Left colon (tissue), 2 donors: ENCODE measurements at regions not wholly inside any gene's neighbourhood (a gene's known extent, or its start where the extent isn't known, plus 50 kb on each side); places are given as distances from the start of the nearest gene placed in this dataset.

Experiments used
- ATAC-seq: fragments of 200-7000 bp; cut with Tn5 transposase; one replicate; pipeline ENCODE4 v1.9.1; 2020; ENCODE audit warnings: mild to moderate bottlenecking, moderate library complexity
- DNase-seq, 2 donors: peaks; one replicate each; pipeline ENCODE4 v3.0.0-alpha.2; 2020
- intact Hi-C, 2 donors: fragments of 100-400 bp; cut with DNase I in 1 of 2; cut with micrococcal nuclease in 1 of 2; formaldehyde crosslinking; loops; one replicate each; pipeline versions ENCODE4 v1.11.2 to v1.14.0; 2022; cut with DNase I, micrococcal nuclease
- donor health status: DM: no; HTN: no; CAD: no.
- donor health status: DM: yes; HTN: yes; CAD: no.

DNA sequence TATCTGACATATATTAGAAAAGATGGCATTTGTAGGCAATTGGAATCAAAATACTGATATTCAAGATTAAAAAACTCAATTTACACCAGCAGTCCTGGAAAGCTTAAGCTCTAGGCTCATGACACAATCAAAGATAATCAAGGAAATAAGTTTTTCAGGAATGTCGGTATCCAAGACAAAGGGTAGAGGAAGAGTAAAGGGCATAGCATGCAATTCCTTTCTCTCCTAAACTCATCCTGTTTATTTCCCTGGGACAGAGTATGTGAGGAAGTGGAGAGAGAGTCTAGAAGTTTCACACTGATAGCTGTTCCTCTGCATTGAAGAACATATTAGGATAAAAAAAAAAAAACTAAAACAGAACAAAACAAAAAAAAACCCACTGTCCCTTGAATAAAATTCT lies 2452.1 kb downstream of the PCDH9 start:
- intact Hi-C loops, result no loop called here
- ATAC-seq, result no peak

DNA sequence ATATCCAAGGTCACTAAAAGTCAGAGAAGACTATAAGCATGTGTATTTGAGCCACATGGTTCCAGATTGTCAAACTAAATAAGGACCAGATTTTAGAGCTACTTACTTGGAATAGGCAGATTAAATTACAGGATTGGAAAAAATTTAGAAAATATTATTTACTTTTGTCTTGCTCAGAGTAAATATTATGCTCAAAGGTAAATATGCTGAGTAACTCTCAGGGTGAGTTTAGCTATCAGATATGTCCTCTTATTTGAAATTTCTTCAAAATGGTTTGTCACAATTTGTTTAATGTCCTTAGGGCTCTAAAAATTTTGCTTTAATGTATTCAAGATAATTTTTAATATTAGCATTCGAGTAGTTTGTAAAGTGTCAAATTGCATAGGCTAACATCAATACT lies 2455.2 kb downstream of the PCDH9 start:
- ATAC-seq, result no peak
- intact Hi-C loops, result no loop called here

More for the DNA sequence above, 2452.1 kb downstream of the PCDH9 start:
- no peak for DNase-seq

DNA sequence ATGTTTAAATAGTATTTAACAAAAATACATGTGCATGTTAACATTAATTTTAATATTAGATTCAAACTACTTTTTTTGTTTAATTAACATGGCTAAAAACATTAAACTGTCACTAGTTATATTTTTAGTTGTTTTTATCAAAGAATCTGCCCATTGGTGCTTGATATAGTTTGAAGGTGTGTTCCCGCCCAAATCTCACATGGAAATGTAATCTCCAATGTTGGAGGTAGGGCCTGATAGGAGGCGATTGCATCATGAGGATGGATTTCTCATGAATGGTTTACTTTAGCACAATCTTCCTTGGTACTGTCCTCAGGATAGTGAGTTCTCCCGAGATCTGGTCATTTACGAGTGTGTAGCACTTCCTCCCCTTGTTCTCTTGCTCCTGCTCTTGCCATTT lies 2459.4 kb downstream of the PCDH9 start:
- intact Hi-C loops, result no loop called here
- no peak for ATAC-seq
- DNase-seq, result no peak

More for the DNA sequence above, 2455.2 kb downstream of the PCDH9 start:
- DNase-seq, result no peak

DNA sequence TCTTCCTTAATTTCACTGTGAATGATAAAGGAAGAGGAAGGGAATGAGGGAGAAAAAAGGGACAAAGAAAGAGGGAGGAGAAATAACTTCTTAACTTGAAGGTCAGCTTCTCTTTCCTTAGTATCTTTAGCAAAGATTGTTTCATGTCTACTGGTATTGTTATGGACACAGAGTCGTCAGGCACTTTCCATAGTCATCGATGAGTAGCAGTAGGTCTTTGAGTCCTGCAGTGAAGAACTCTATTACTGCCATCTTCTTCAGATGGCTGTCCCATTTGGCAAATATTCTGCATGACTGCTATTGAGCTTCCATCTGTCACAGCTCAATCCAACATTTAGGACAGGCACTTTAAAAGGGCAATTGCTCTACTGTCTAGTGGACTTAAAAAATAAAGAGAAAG lies 2463.1 kb downstream of the PCDH9 start:
- DNase-seq (no peak), ATAC-seq (no peak)
- intact Hi-C loops, result no loop called here

DNA sequence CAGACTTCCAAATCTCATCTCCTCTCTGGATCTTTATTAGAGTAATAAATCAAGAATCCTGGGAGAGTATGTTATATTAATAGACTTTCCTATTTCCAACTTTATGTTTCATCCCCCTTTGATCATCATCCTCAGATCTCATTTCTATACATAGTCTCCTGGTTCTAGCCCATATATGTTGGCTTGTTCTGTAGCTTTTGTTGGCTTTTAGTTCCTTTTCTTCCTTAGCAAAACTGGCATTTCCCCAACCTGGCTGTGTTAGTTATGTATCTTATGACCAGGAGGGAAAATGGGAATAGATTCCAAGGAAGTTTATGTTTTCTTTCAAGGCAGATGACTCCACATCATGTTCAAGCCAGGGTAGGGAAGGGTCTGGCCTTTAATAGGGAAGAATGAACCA lies 2464.5 kb downstream of the PCDH9 start:
- ATAC-seq (no peak), DNase-seq (no peak)
- intact Hi-C loops, result no loop called here

DNA sequence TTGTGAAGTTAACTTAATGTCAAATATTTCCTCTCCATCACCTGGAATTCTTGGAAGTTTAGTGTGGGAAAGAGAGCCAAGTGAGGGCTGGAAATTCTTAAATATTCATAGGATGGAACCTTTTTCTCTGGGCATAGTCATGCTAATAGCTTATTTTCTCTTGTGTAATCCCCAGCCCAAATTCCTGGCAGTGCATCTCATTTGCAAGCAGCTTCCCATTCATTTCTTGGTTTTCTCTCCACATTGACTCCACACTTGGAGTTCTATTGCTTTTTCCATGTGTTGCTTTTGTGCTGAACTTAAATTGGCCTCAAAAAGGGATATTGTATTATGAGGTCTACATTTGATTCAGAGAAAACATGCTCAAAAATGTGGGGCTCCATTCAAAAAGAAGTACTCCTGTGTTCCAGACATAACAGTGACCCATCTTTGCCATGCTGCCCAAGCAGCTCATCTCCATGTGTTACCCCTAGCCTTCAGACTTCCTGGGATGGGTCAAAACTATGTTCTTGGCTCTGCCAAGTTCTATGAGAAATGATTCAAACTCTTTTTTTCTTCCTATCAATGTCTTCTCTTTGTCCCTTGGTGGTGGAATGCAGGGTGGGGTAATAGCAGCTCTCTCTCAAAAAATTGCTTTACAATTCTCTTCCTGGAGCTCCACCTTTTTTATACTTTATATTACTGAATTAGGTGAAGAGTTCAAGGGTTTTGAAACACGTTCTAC lies 2471.5 kb downstream of the PCDH9 start:
- no peak for ATAC-seq
- intact Hi-C loops, result no loop called here
- DNase-seq, result no peak

DNA sequence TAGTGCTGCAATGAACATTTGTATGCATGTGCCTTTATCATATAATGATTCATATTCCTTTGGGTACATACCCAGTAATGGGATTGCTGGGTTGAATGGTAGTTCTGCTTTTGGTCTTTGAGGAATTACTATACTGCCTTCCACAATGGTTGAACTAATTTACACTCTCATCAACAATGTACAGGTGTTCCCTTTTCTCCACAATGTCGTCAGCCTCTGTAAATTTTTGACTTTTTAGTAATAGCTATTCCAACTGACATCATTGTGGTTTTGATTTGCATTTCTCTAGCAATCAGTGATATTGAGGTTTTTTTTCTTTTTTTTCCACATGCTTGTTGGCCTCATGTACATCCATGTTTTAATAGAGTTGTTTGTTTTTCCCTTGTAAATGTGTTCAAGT lies 2473.5 kb downstream of the PCDH9 start:
- DNase-seq (no peak), ATAC-seq (no peak)
- intact Hi-C loops, result no loop called here

DNA sequence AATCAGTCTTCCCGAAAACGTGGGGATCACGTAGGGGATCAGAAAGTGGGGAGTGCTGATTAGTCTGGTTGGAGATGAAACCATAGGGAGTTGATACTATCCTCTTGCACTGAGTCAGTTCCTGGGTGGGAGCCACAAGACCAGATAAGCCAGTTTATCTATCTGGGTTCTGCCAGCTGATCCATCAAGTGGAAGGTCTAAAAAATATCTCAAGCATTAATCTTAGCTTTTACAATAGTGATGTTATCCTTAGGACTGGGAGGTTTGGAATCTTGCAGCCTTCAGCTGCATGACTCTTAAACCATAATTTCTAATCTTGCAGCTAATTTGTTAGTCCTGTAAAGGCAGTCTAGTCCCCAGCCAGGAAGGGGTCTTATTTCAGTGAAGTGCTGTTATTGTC lies 2474.2 kb downstream of the PCDH9 start:
- no peak for ATAC-seq
- intact Hi-C loops, result no loop called here
- DNase-seq, result no peak

DNA sequence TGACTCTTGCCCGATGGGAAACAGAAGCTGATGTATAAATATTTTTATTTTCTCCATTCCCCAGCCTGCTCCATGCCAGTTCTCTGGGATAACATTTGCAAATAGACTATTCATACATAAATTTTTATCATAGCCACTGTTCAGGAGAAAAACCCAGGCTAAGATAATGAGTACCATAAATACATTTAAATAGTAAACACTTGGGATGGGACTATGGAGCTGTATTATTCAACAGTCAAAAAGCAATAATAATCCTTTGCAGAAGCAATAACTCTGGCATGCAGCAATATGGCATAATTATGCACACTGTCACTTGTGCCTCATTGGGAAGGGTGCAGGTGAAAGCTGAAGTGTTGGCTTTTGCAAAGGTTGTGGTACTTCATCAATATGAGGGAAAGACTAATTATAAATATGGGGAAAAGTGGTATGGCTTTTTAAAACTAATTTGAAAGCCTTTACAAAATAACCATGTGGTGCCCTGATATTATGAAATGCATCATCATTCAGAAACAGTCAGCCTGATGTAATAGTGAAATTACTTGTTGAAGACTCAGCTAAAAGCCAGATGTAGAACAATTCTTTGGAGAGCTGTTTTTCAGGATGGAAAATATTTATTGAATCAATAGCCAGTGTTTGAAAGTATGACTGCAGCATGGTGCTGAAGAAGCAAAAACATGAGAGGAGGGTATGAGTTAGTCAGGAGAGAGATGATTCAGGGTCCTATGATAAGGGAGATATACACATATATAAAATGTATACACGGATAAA lies 2476.7 kb downstream of the PCDH9 start:
- DNase-seq (no peak), ATAC-seq (no peak)
- intact Hi-C loops, result no loop called here

DNA sequence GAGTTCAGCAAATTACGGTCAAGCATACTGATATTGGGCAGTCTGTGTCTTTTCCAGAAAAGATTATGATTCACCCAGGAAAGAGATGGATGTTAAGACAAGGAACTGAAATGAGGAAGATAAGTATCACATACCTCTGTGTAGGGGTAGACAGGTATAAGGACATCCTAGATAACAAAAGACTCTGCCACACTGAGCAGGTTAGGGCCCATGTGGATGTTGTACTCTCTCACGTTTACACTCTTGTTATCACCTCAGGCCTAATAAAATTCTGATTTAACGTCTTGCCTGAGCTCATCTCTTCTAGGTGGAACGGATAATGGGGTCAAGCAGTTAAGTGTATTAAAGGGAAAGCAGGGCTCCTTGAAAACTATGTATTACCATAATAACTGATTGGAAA lies 2480.8 kb downstream of the PCDH9 start:
- ATAC-seq (no peak), DNase-seq (no peak)
- intact Hi-C loops, result no loop called here

DNA sequence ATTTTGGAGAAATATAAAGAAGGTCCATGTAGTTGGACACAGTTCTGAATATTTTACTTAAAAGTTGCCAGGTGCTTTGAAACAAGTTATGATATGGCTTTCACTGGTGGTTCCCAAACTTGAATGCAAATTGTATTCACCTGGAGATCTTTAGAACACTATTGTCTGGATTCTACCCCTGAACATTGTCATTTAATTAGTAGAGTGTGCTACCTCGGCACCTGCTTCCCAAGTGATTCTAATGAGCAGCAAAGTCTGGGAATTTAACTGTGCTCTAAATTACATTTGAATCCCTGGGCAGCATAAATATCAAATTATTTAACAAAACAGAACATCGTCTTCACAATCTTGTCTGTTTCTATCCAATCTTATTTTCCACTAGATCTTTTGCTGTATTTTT lies 2483.3 kb downstream of the PCDH9 start:
- no peak for ATAC-seq
- intact Hi-C loops, result no loop called here
- no peak for DNase-seq

DNA sequence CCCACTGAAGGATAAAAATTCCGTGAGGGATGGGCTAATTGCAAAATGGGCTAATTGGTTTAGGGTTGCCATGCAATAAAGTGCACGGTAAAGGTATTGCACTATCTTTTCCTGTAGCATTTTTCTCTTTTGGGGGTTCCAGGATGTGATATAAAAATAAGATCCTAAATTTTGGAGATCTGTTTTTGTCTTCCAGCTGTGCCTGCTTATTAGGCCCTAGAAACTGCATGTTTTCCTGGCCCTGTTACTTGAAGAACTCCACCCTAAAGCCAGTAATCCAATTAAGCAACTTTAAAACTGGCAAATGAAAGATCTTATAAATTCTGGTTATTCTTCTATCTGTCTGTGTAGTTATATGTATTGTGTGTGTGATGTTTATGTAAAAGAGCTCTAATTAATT lies 2489.6 kb downstream of the PCDH9 start:
- intact Hi-C loops, result no loop called here

DNA sequence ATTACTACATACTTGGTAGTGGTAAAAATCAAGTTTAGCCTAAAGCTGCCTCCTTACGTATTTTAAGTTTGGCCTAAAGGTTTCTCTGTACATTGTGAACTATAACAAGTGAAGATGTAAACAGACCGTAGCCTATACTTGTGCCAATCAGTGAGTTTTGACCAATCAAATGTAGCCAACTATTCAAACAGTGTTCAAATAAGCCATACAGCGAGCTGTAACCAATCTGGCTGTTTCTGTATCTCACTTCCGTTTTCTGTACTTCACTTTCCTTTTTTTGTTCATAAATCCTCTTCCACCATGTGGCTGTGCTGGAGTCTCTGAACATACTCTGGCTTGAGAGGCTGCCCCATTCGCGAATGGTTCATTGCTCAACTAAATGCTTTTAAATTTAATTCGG lies 2504.6 kb downstream of the PCDH9 start:
- DNase-seq, result no peak
- ATAC-seq, result no peak
- intact Hi-C loops, result no loop called here

More for the DNA sequence above, 2489.6 kb downstream of the PCDH9 start:
- ATAC-seq, result no peak
- no peak for DNase-seq

DNA sequence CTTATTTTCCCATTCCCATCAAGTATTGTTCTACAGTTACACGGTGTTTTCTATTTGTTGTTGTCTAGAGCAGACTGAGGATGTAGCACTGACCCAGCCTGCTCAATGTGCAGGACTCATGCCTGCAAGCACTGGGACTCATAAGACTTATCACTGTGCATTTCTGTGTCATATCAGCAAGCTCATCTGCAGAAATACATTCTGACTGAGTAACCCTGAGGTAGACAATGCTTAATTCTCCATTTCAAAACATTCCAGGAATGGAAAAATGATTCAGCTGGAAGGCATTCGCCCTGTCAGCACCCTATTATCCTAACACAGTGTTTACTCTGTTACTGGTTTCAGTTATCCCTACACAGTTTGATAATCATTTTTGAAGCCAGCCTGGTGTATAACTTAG lies 2506.4 kb downstream of the PCDH9 start:
- intact Hi-C loops, result no loop called here
- DNase-seq (no peak), ATAC-seq (no peak)

DNA sequence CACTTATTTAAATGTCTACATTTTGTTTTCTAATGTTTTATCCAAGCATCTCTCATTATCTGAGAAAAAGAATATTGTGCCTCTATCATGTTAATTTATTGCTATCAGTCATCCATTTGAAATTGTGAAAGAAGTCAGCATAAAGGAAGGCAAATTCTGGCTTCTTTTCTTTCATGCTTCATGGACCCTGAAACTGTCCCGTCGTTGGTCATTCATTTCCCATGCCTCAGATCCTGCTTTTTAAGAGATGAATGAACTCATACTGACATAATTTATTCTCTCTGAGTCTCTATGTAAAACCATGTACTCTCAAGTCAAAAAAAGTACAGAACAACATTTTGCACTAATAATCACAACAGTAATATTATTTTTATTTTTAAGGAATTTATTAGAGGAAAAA lies 2512.0 kb downstream of the PCDH9 start:
- DNase-seq (no peak), ATAC-seq (no peak)
- intact Hi-C loops, result no loop called here

DNA sequence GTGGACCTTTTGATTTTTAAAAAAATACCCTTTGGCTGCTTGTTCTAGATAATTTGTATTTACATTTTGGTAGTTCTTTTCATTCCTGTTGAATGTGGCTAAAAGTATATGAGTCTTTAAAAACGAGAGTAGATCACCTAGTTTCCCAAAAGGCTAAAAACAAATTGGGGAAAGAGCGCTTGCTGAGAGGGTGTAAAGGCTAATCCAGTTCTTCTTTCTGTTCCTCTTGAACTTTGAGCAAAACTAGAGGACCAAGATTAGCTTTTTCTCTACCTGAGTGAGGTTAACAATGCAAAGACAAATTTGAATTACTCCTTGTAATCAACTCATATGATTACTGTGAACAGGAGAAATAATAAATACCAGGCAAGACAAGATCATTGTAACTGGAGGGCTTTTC lies 2513.2 kb downstream of the PCDH9 start:
- ATAC-seq, result no peak
- DNase-seq, result no peak
- intact Hi-C loops, result no loop called here

DNA sequence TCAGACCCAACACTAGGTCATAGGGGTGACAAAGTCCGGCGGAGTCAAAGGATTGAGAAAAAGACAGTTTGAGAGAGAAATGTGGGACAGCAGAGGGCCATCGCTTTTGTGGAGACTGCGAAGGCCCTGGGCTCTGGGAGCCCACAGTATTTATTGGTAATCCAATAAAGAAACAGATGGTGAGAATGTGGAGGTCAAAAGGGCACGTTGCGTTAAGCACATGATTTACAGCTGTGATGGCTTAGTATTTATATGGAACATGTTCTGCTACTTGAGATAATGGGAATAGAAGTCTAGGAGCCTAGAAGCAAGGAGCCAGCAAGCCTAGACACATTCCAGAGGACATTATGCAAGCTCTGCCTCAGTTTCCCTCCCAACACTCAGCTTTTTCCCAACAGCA lies 2521.1 kb downstream of the PCDH9 start:
- DNase-seq, result no peak
- ATAC-seq, result no peak

DNA sequence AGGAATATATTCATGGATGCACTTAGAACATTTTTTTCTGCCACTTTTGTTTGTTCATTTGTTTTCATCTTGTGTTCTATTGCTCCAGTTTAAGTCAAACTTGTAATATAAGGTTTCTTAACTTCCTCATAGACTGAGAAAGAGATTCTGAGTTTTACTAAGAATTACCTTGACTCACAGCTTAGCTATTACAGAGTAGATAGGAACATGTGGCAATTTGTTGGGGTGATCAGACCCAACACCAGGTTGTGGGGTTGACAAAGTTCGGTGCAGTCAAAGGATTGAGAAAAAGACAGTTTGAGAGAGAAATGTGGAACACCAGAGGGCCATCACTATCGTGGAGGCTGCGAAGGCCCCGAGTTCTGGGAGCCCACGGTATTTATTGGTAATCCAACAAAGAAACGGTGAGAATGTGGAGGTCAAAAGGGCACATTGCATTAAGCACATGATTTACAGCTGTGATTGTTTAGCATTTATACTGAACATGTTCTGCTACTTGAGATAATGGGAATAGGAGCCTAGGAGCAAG lies 2526.0 kb downstream of the PCDH9 start:
- ATAC-seq (no peak), DNase-seq (no peak)
- intact Hi-C loops, result no loop called here

More for the DNA sequence above, 2521.1 kb downstream of the PCDH9 start:
- intact Hi-C loops, result no loop called here

DNA sequence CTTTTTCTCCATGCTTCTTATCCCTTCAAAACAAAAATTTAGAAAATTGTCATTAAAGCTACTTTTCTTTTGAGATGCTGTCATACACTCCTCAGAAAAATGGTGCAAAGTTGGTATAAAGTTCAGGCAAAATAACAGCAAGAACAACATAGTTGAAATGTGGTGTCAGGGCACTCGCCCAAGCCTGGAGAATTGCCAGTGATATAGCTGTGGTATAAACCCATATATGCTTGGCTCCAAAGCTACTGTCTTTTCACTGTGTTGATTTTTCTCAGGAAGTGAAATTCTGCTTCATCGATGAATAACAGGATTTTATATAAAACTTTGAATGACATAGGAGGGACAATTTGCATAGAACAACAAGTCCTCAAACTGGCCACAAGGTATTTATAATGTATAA lies 2532.9 kb downstream of the PCDH9 start:
- intact Hi-C loops, result no loop called here
- no peak for ATAC-seq

DNA sequence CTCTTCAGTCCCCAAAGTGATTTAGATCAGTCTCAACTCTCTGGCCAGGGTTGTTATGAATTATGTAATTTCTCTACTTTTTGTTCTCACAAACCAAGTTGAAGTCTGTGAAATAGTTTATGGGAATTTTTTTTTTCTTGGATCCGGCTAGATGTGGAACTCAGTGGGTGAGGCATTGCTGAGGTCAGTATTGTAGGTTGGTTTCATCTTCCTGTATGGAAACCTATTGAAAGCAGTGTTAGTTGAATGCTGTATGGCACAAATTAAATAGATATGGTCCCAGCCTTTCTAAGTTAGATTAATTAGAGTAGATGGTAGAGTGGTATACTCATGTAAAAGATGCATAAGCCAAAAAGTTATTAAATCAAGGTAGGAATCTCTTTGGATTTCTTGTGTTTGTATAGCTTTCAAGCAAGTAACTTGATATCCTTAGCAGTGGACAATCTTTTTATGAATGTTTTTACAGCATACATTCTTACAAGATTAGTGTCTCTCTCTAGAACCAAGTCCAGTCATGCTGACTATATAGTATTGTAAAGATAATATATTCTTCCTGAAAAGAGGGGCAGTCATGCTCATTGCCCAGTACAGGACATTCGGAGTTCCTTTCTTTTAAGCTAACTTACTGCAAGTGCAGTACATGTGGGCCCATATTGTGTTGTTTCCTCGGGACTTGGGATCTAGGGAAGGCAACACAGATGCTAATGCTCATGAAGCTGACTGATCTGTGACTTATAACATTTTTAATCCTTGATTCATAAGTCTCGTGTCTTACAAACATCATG lies 2541.1 kb downstream of the PCDH9 start:
- ATAC-seq (no peak), DNase-seq (no peak)
- intact Hi-C loops, result no loop called here

More for the DNA sequence above, 2532.9 kb downstream of the PCDH9 start:
- no peak for DNase-seq
